ENCODE measurements at regions not wholly inside any gene's neighbourhood (a gene's known extent, or its start where the extent isn't known, plus 50 kb on each side); places are given as distances from the start of the nearest gene placed in this dataset.

DNA sequence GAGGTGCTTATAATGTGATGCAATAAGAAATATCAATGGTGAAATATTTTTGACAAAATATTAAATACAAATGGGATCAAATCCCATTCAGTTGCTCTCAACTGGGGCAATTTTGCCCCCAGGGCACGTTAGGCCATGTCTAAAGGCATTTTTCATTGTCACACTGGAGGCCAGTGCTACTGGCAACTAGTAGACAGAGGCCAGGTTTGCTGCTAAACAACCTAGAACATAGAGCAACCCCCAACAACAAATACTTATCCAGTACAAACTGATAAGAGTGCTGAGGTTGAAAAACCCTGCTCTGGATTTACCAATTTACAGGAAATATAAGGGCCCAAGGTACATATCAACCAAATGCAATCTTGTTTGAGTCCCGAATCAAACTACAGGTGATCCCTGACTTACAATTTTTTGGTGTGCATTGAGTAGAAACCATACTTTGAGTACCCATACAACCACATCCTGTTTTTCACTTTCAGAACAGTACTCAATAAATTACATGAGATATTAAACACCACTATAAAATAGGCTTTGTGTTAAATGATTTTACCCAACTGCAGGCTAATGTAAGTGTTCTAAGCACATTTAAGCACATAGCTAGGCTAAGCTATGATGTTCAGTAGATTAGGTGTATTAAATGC, 237.5 kb downstream of the HNRNPD start:
- ChIA-PET CTCF (no interaction called here), POLR2A (no interaction called here)
- DNase-seq (ENCODE audit: extremely low spot score) = no peak
- TF ChIP-seq SUZ12 (IDR thresholded peaks at IDR 0.05) (no peak), FOXM1 (IDR thresholded peaks at IDR 0.05; ENCODE audit: borderline replicate concordance) (no peak), SP1 (IDR thresholded peaks at IDR 0.05) (no peak), CTBP1 (IDR thresholded peaks at IDR 0.05; ENCODE audit: borderline replicate concordance) (no peak), NFRKB (IDR thresholded peaks at IDR 0.05) (no peak), HDGF (IDR thresholded peaks at IDR 0.05; ENCODE audit: borderline replicate concordance) (no peak), TARDBP (IDR thresholded peaks at IDR 0.05) (no peak), PKNOX1 (IDR thresholded peaks at IDR 0.05) (no peak), BHLHE40 (IDR thresholded peaks at IDR 0.05; ENCODE audit: borderline replicate concordance) (no peak), FOXA1 (IDR thresholded peaks at IDR 0.05) (no peak), FOXK2 (IDR thresholded peaks at IDR 0.05) (no peak), LEF1 (IDR thresholded peaks at IDR 0.05; ENCODE audit: borderline replicate concordance) (no peak), ELF4 (IDR thresholded peaks at IDR 0.05) (no peak), ARNT (IDR thresholded peaks at IDR 0.05) (no peak), L3MBTL2 (conservative IDR thresholded peaks at IDR 0.05) (no peak)

DNA sequence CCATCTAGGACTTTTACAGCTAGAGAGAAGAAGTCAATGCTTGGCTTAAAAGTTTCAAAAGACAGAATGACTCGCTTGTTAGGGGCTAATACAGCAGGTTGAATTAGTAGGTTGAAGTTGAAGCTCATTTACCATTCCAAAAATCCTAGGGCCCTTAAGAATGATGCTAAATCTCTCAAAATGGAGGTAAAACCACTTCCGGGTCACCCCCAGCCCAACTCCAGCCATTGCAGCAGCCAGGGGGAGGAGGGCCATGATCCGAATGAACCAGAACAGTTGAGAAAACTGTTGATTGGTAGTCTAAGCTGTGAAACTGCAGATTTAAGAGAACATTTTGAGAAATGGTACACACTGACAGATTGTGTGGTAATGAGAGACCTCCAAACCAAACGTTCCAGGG, 245.4 kb downstream of the HNRNPD start:
- no peak for TF ChIP-seq SUZ12 (IDR thresholded peaks at IDR 0.05)
- TF ChIP-seq ZNF384 (IDR thresholded peaks at IDR 0.05) = no peak
- no peak for TF ChIP-seq LEF1 (IDR thresholded peaks at IDR 0.05; ENCODE audit: borderline replicate concordance)
- TF ChIP-seq FOXA1 (IDR thresholded peaks at IDR 0.05) = no peak
- no peak for TF ChIP-seq BHLHE40 (IDR thresholded peaks at IDR 0.05; ENCODE audit: borderline replicate concordance)
- TF ChIP-seq TARDBP (IDR thresholded peaks at IDR 0.05) = no peak
- TF ChIP-seq ARNT (IDR thresholded peaks at IDR 0.05) = no peak
- TF ChIP-seq PKNOX1 (IDR thresholded peaks at IDR 0.05) = no peak
- TF ChIP-seq L3MBTL2 (conservative IDR thresholded peaks at IDR 0.05) = no peak
- no peak for TF ChIP-seq SP1 (IDR thresholded peaks at IDR 0.05)
- TF ChIP-seq CTBP1 (IDR thresholded peaks at IDR 0.05; ENCODE audit: borderline replicate concordance) = no peak
- TF ChIP-seq NFRKB (IDR thresholded peaks at IDR 0.05) = no peak
- TF ChIP-seq ELF4 (IDR thresholded peaks at IDR 0.05) = no peak
- TF ChIP-seq HDGF (IDR thresholded peaks at IDR 0.05; ENCODE audit: borderline replicate concordance) = no peak
- no peak for TF ChIP-seq FOXK2 (IDR thresholded peaks at IDR 0.05)
- ChIA-PET CTCF (no interaction called here), POLR2A (no interaction called here)
- no peak for DNase-seq (ENCODE audit: extremely low spot score)

DNA sequence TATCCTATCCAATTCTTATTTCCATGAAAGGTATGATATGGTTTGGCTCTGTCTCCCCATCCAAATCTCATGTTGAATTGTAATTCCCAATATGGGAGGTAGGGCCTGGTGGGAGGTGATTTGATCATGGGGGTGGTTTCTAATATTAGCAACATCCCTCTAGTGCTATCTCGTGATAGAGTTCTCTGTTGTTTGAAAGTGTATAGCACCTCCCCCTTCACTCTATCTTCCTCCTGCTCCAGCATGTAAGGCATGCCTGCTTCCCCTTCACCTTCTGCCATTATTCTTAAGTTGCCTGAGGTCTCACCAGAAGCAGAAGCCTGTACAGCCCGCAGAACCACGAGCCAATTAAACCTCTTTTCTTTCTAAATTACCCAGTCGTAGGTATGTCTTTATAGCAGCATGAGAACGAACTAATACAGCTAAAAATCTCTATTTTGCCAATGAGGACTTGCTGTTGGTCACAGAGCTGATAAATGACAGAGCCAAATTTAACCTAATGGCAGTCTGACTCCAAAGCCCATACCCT, 247.2 kb downstream of the HNRNPD start:
- no peak for TF ChIP-seq ARNT (IDR thresholded peaks at IDR 0.05)
- TF ChIP-seq BHLHE40 (IDR thresholded peaks at IDR 0.05; ENCODE audit: borderline replicate concordance) = no peak
- TF ChIP-seq FOXM1 (IDR thresholded peaks at IDR 0.05; ENCODE audit: borderline replicate concordance) = no peak
- no peak for TF ChIP-seq L3MBTL2 (conservative IDR thresholded peaks at IDR 0.05)
- TF ChIP-seq CTBP1 (IDR thresholded peaks at IDR 0.05; ENCODE audit: borderline replicate concordance) = no peak
- TF ChIP-seq NFRKB (IDR thresholded peaks at IDR 0.05) = no peak
- TF ChIP-seq ZNF384 (IDR thresholded peaks at IDR 0.05) = no peak
- TF ChIP-seq ELF4 (IDR thresholded peaks at IDR 0.05) = no peak
- TF ChIP-seq HDGF (IDR thresholded peaks at IDR 0.05; ENCODE audit: borderline replicate concordance) = no peak
- no peak for TF ChIP-seq LEF1 (IDR thresholded peaks at IDR 0.05; ENCODE audit: borderline replicate concordance)
- TF ChIP-seq SUZ12 (IDR thresholded peaks at IDR 0.05) = no peak
- no peak for TF ChIP-seq FOXA1 (IDR thresholded peaks at IDR 0.05)
- TF ChIP-seq TARDBP (IDR thresholded peaks at IDR 0.05) = no peak
- TF ChIP-seq PKNOX1 (IDR thresholded peaks at IDR 0.05) = no peak
- no peak for TF ChIP-seq SP1 (IDR thresholded peaks at IDR 0.05)
- no peak for TF ChIP-seq FOXK2 (IDR thresholded peaks at IDR 0.05)
- DNase-seq (ENCODE audit: extremely low spot score) = no peak
- ChIA-PET CTCF (no interaction called here), POLR2A (no interaction called here)

- TF ChIP-seq SUZ12 (IDR thresholded peaks at IDR 0.05) = no peak
- TF ChIP-seq LEF1 (IDR thresholded peaks at IDR 0.05; ENCODE audit: borderline replicate concordance) = no peak
- no peak for TF ChIP-seq CTBP1 (IDR thresholded peaks at IDR 0.05; ENCODE audit: borderline replicate concordance)
- TF ChIP-seq FOXM1 (IDR thresholded peaks at IDR 0.05; ENCODE audit: borderline replicate concordance) = no peak
- no peak for TF ChIP-seq PKNOX1 (IDR thresholded peaks at IDR 0.05)
- TF ChIP-seq BHLHE40 (IDR thresholded peaks at IDR 0.05; ENCODE audit: borderline replicate concordance) = no peak
- TF ChIP-seq ZNF384 (IDR thresholded peaks at IDR 0.05) = no peak
- TF ChIP-seq SP1 (IDR thresholded peaks at IDR 0.05) = no peak
- DNase-seq (ENCODE audit: extremely low spot score) = no peak
- ChIA-PET CTCF (no interaction called here), POLR2A (no interaction called here)
These were observed 247.9 kb downstream of the HNRNPD start for GRCh38 chr4:82125787-82126297.

- CTCF ChIA-PET = no interaction called here
- DNase-seq (ENCODE audit: extremely low spot score) = no peak
- POLR2A ChIA-PET = no interaction called here
- no peak for TF ChIP-seq SP1 (IDR thresholded peaks at IDR 0.05)
- TF ChIP-seq HDGF (IDR thresholded peaks at IDR 0.05; ENCODE audit: borderline replicate concordance) = no peak
- TF ChIP-seq BHLHE40 (IDR thresholded peaks at IDR 0.05; ENCODE audit: borderline replicate concordance) = no peak
- TF ChIP-seq TARDBP (IDR thresholded peaks at IDR 0.05) = no peak
- TF ChIP-seq FOXK2 (IDR thresholded peaks at IDR 0.05) = no peak
- TF ChIP-seq SUZ12 (IDR thresholded peaks at IDR 0.05) = no peak
- no peak for TF ChIP-seq NFRKB (IDR thresholded peaks at IDR 0.05)
- TF ChIP-seq LEF1 (IDR thresholded peaks at IDR 0.05; ENCODE audit: borderline replicate concordance) = no peak
- TF ChIP-seq ARNT (IDR thresholded peaks at IDR 0.05) = no peak
- no peak for TF ChIP-seq ELF4 (IDR thresholded peaks at IDR 0.05)
- TF ChIP-seq PKNOX1 (IDR thresholded peaks at IDR 0.05) = no peak
- no peak for TF ChIP-seq L3MBTL2 (conservative IDR thresholded peaks at IDR 0.05)
- TF ChIP-seq FOXA1 (IDR thresholded peaks at IDR 0.05) = no peak
- no peak for TF ChIP-seq ZNF384 (IDR thresholded peaks at IDR 0.05)
These were observed 248.6 kb downstream of the HNRNPD start for GRCh38 chr4:82124932-82125786.

All from HEK293T (cell line).